ENCODE measurements at regions not wholly inside any gene's neighbourhood (a gene's known extent, or its start where the extent isn't known, plus 50 kb on each side); places are given as distances from the start of the nearest gene placed in this dataset.

GRCh38 chr4:133866328-133866699, 335.3 kb downstream of the PABPC4L start:
- TF ChIP-seq CTCF (IDR thresholded peaks at IDR 0.05) (no peak), POLR2AphosphoS5 (IDR thresholded peaks at IDR 0.05; ENCODE audit: low read depth, low read length) (no peak), TCF7L2 (IDR thresholded peaks at IDR 0.05; ENCODE audit: low read depth, low read length) (no peak)

Measured in Panc1 (cell line).